GM03348 (cell line): ENCODE measurements at regions not wholly inside any gene's neighbourhood (a gene's known extent, or its start where the extent isn't known, plus 50 kb on each side); places are given as distances from the start of the nearest gene placed in this dataset.

Experiments used
- DNase-seq: peaks from one replicate; pipeline ENCODE4 v3.0.0; 2012; ENCODE audit warnings: low spot score

GRCh38 chr10:64211466-64211865, 690.3 kb downstream of the REEP3 start:
- DNase-seq = no peak

- no peak for DNase-seq
Observed at GRCh38 chr10:64215088-64215487, 693.9 kb downstream of the REEP3 start.

GRCh38 chr10:64219271-64220025, 698.2 kb downstream of the REEP3 start:
- DNase-seq = no peak

- no peak for DNase-seq
Observed at GRCh38 chr10:64234489-64234888, 713.3 kb downstream of the REEP3 start.

- no peak for DNase-seq
Observed at GRCh38 chr10:64257704-64258103, 736.5 kb downstream of the REEP3 start.

- no peak for DNase-seq
Observed at GRCh38 chr10:64261092-64261491, 739.9 kb downstream of the REEP3 start.

- no peak for DNase-seq
Observed at GRCh38 chr10:64261676-64262075, 740.5 kb downstream of the REEP3 start.

- no peak for DNase-seq
Observed at GRCh38 chr10:64265961-64266360, 744.8 kb downstream of the REEP3 start.

- no peak for DNase-seq
Observed at GRCh38 chr10:64271508-64271907, 750.3 kb downstream of the REEP3 start.

- no peak for DNase-seq
Observed at GRCh38 chr10:64271983-64272382, 750.8 kb downstream of the REEP3 start.

GRCh38 chr10:64275001-64275400, 753.8 kb downstream of the REEP3 start:
- DNase-seq = no peak

GRCh38 chr10:64275774-64276173, 754.6 kb downstream of the REEP3 start:
- no peak for DNase-seq

GRCh38 chr10:64277536-64277935, 756.3 kb downstream of the REEP3 start:
- DNase-seq = no peak

GRCh38 chr10:64283621-64284020, 762.4 kb downstream of the REEP3 start:
- DNase-seq = no peak

- no peak for DNase-seq
Observed at GRCh38 chr10:64286533-64286932, 765.3 kb downstream of the REEP3 start.

GRCh38 chr10:64288404-64288803, 767.2 kb downstream of the REEP3 start:
- no peak for DNase-seq

GRCh38 chr10:64303566-64303965, 782.4 kb downstream of the REEP3 start:
- DNase-seq = no peak

- DNase-seq = no peak
Observed at GRCh38 chr10:64306729-64307327, 785.6 kb downstream of the REEP3 start.

GRCh38 chr10:64312876-64313275, 791.7 kb downstream of the REEP3 start:
- no peak for DNase-seq

GRCh38 chr10:64313967-64314366, 792.8 kb downstream of the REEP3 start:
- DNase-seq = no peak

- no peak for DNase-seq
Observed at GRCh38 chr10:64316416-64316815, 795.2 kb downstream of the REEP3 start.

- no peak for DNase-seq
Observed at GRCh38 chr10:64316833-64317232, 795.6 kb downstream of the REEP3 start.

- no peak for DNase-seq
Observed at GRCh38 chr10:64320448-64320847, 799.2 kb downstream of the REEP3 start.

- no peak for DNase-seq
Observed at GRCh38 chr10:64329510-64329909, 808.3 kb downstream of the REEP3 start.
